ENCODE measurements at regions not wholly inside any gene's neighbourhood (a gene's known extent, or its start where the extent isn't known, plus 50 kb on each side); places are given as distances from the start of the nearest gene placed in this dataset.

- Histone ChIP-seq H3K27me3 (ENCODE audit: insufficient read depth, low read length) (no peaks in the 10 kb centered on the region), H4K12ac (ENCODE audit: low read depth, low read length) (no peak overlapping the region), H2BK5ac (ENCODE audit: low read depth, low read length, poor library complexity) (no peak overlapping the region), H3K27ac (ENCODE audit: low read depth, low read length) (no peak overlapping the region), H3K9me3 (ENCODE audit: insufficient read depth, low read depth, low read length) (peaks cover 2% of the 10 kb centered on the region), H3K23ac (ENCODE audit: low read length) (no peak overlapping the region), H3K79me2 (ENCODE audit: control insufficient read depth, insufficient read depth, low read length, poor library complexity) (no peaks in the 10 kb centered on the region), H3K79me1 (ENCODE audit: low read length) (no peaks in the 10 kb centered on the region), H3K18ac (ENCODE audit: low read length) (no peak overlapping the region), H2BK120ac (ENCODE audit: insufficient read depth, low read length, poor library complexity) (no peak overlapping the region), H2AK5ac (ENCODE audit: low read length) (no peak overlapping the region), H3K36me3 (ENCODE audit: control insufficient read depth in 1 of 2, insufficient read depth in 2 of 2, low read length in 2 of 2) (no peaks in the 10 kb centered on the region), H3K4me2 (ENCODE audit: low read length) (no peak overlapping the region), H2BK12ac (ENCODE audit: low read length) (no peak overlapping the region), H4K8ac (ENCODE audit: low read depth, low read length) (no peak overlapping the region), H4K91ac (ENCODE audit: low read depth, low read length) (no peak overlapping the region), H3K4me1 (ENCODE audit: control insufficient read depth in 1 of 2, insufficient read depth in 2 of 2, low read length in 2 of 2) (peaks cover 2 to 7% of the 10 kb centered on the region in 2 experiments), H3K9ac (ENCODE audit: low read length) (no peak overlapping the region), H3K4me3 (ENCODE audit: low read depth, low read length) (no peak overlapping the region), H3K14ac (ENCODE audit: low read length) (no peak overlapping the region), H2AFZ (ENCODE audit: insufficient read depth, low read length, poor library complexity) (no peak overlapping the region), H3K4ac (ENCODE audit: low read depth, low read length) (no peak overlapping the region)
- no peak for DNase-seq
- WGBS (ENCODE audit: extremely low coverage, insufficient coverage, insufficient read length), result no CpG with 5 or more reads among the region's 2 CpGs
Measured at GRCh38 chr11:112759418-112759817, 201.8 kb upstream of the NCAM1 start.

- no peak overlapping the region for H3K4me2 ChIP-seq (ENCODE audit: low read length)
- H3K79me1 ChIP-seq (ENCODE audit: low read length), result no peaks in the 10 kb centered on the region
- WGBS (ENCODE audit: extremely low coverage, insufficient coverage, insufficient read length), result no CpG with 5 or more reads among the region's 7 CpGs
- no peak overlapping the region for H3K18ac ChIP-seq (ENCODE audit: low read length)
- no peak overlapping the region for H2AK5ac ChIP-seq (ENCODE audit: low read length)
- H3K9me3 ChIP-seq (ENCODE audit: insufficient read depth, low read depth, low read length), result peaks cover 2% of the 10 kb centered on the region
- no peak overlapping the region for H3K9ac ChIP-seq (ENCODE audit: low read length)
- DNase-seq, result no peak
- no peak overlapping the region for H3K23ac ChIP-seq (ENCODE audit: low read length)
- H2BK120ac ChIP-seq (ENCODE audit: insufficient read depth, low read length, poor library complexity), result no peak overlapping the region
- H2AFZ ChIP-seq (ENCODE audit: insufficient read depth, low read length, poor library complexity), result no peak overlapping the region
- H3K79me2 ChIP-seq (ENCODE audit: control insufficient read depth, insufficient read depth, low read length, poor library complexity), result no peaks in the 10 kb centered on the region
- no peak overlapping the region for H3K27ac ChIP-seq (ENCODE audit: low read depth, low read length)
- H3K27me3 ChIP-seq (ENCODE audit: insufficient read depth, low read length), result no peaks in the 10 kb centered on the region
- no peak overlapping the region for H4K8ac ChIP-seq (ENCODE audit: low read depth, low read length)
- H3K4ac ChIP-seq (ENCODE audit: low read depth, low read length), result no peak overlapping the region
- H2BK5ac ChIP-seq (ENCODE audit: low read depth, low read length, poor library complexity), result no peak overlapping the region
- no peak overlapping the region for H3K14ac ChIP-seq (ENCODE audit: low read length)
- no peak overlapping the region for H2BK12ac ChIP-seq (ENCODE audit: low read length)
- H4K91ac ChIP-seq (ENCODE audit: low read depth, low read length), result no peak overlapping the region
- peaks cover 2 to 7% of the 10 kb centered on the region in 2 experiments for H3K4me1 ChIP-seq (ENCODE audit: control insufficient read depth in 1 of 2, insufficient read depth in 2 of 2, low read length in 2 of 2)
- no peak overlapping the region for H3K4me3 ChIP-seq (ENCODE audit: low read depth, low read length)
- H4K12ac ChIP-seq (ENCODE audit: low read depth, low read length), result no peak overlapping the region
- H3K36me3 ChIP-seq (ENCODE audit: control insufficient read depth in 1 of 2, insufficient read depth in 2 of 2, low read length in 2 of 2), result no peaks in the 10 kb centered on the region
Measured at GRCh38 chr11:112760396-112761059, 200.7 kb upstream of the NCAM1 start.

- no peak overlapping the region for H2AFZ ChIP-seq (ENCODE audit: insufficient read depth, low read length, poor library complexity)
- H3K4me2 ChIP-seq (ENCODE audit: low read length), result no peak overlapping the region
- no peak overlapping the region for H3K18ac ChIP-seq (ENCODE audit: low read length)
- H3K27me3 ChIP-seq (ENCODE audit: insufficient read depth, low read length), result no peaks in the 10 kb centered on the region
- WGBS (ENCODE audit: extremely low coverage, insufficient coverage, insufficient read length), result no CpG with 5 or more reads among the region's 6 CpGs
- no peak overlapping the region for H4K91ac ChIP-seq (ENCODE audit: low read depth, low read length)
- peaks cover 2 to 7% of the 10 kb centered on the region in 2 experiments for H3K4me1 ChIP-seq (ENCODE audit: control insufficient read depth in 1 of 2, insufficient read depth in 2 of 2, low read length in 2 of 2)
- no peak overlapping the region for H4K12ac ChIP-seq (ENCODE audit: low read depth, low read length)
- H3K4me3 ChIP-seq (ENCODE audit: low read depth, low read length), result no peak overlapping the region
- H3K36me3 ChIP-seq (ENCODE audit: control insufficient read depth in 1 of 2, insufficient read depth in 2 of 2, low read length in 2 of 2), result no peaks in the 10 kb centered on the region
- no peak overlapping the region for H3K4ac ChIP-seq (ENCODE audit: low read depth, low read length)
- H2AK5ac ChIP-seq (ENCODE audit: low read length), result no peak overlapping the region
- no peak overlapping the region for H3K27ac ChIP-seq (ENCODE audit: low read depth, low read length)
- H3K79me2 ChIP-seq (ENCODE audit: control insufficient read depth, insufficient read depth, low read length, poor library complexity), result no peaks in the 10 kb centered on the region
- no peak overlapping the region for H3K14ac ChIP-seq (ENCODE audit: low read length)
- H3K9me3 ChIP-seq (ENCODE audit: insufficient read depth, low read depth, low read length), result peaks cover 2% of the 10 kb centered on the region
- H4K8ac ChIP-seq (ENCODE audit: low read depth, low read length), result no peak overlapping the region
- H2BK12ac ChIP-seq (ENCODE audit: low read length), result no peak overlapping the region
- H3K23ac ChIP-seq (ENCODE audit: low read length), result no peak overlapping the region
- no peak overlapping the region for H3K9ac ChIP-seq (ENCODE audit: low read length)
- no peak overlapping the region for H2BK120ac ChIP-seq (ENCODE audit: insufficient read depth, low read length, poor library complexity)
- DNase-seq, result no peak
- no peak overlapping the region for H2BK5ac ChIP-seq (ENCODE audit: low read depth, low read length, poor library complexity)
- H3K79me1 ChIP-seq (ENCODE audit: low read length), result no peaks in the 10 kb centered on the region
Measured at GRCh38 chr11:112761911-112762706, 199.1 kb upstream of the NCAM1 start.

GRCh38 chr11:112762707-112763090 is 198.5 kb upstream of the NCAM1 start:
- Histone ChIP-seq H3K23ac (ENCODE audit: low read length) (no peak overlapping the region), H3K4me1 (ENCODE audit: control insufficient read depth in 1 of 2, insufficient read depth in 2 of 2, low read length in 2 of 2) (peaks cover 0 to 2% of the 10 kb centered on the region in 2 experiments), H3K18ac (ENCODE audit: low read length) (no peak overlapping the region), H3K79me1 (ENCODE audit: low read length) (no peaks in the 10 kb centered on the region), H3K9ac (ENCODE audit: low read length) (no peak overlapping the region), H3K79me2 (ENCODE audit: control insufficient read depth, insufficient read depth, low read length, poor library complexity) (no peaks in the 10 kb centered on the region), H4K12ac (ENCODE audit: low read depth, low read length) (no peak overlapping the region), H2BK120ac (ENCODE audit: insufficient read depth, low read length, poor library complexity) (no peak overlapping the region), H3K4me2 (ENCODE audit: low read length) (no peak overlapping the region), H4K8ac (ENCODE audit: low read depth, low read length) (no peak overlapping the region), H2AK5ac (ENCODE audit: low read length) (no peak overlapping the region), H2BK12ac (ENCODE audit: low read length) (no peak overlapping the region), H3K4ac (ENCODE audit: low read depth, low read length) (no peak overlapping the region), H3K27ac (ENCODE audit: low read depth, low read length) (no peak overlapping the region), H3K27me3 (ENCODE audit: insufficient read depth, low read length) (no peaks in the 10 kb centered on the region), H2AFZ (ENCODE audit: insufficient read depth, low read length, poor library complexity) (no peak overlapping the region), H3K14ac (ENCODE audit: low read length) (no peak overlapping the region), H4K91ac (ENCODE audit: low read depth, low read length) (no peak overlapping the region), H3K4me3 (ENCODE audit: low read depth, low read length) (no peak overlapping the region), H3K36me3 (ENCODE audit: control insufficient read depth in 1 of 2, insufficient read depth in 2 of 2, low read length in 2 of 2) (no peaks in the 10 kb centered on the region), H3K9me3 (ENCODE audit: insufficient read depth, low read depth, low read length) (peaks cover 2% of the 10 kb centered on the region), H2BK5ac (ENCODE audit: low read depth, low read length, poor library complexity) (no peak overlapping the region)
- DNase-seq, result no peak
- no CpG with 5 or more reads among the region's 4 CpGs for WGBS (ENCODE audit: extremely low coverage, insufficient coverage, insufficient read length)

All from trophoblast cell (in vitro differentiated cells and primary cell).